OCI-LY7 (cell line): ENCODE measurements at regions not wholly inside any gene's neighbourhood (a gene's known extent, or its start where the extent isn't known, plus 50 kb on each side); places are given as distances from the start of the nearest gene placed in this dataset.

ENCODE experiments used
- BruUV-seq: library from RNA; stranded (reverse); fragments of 400-500 nt; replicated peaks from 2 replicates; lab custom pipeline; 2021; lab: Mats Ljungman, UMichigan
- CTCF ChIA-PET: fragments of 300-600 bp; sonication (Branson Sonifier 250); formaldehyde crosslinking; loops from one replicate; lab custom pipeline; 2022; ENCODE audit warnings: antibody characterized with exemption; ENCODE audit not compliant: unreplicated experiment; lab: Charles Lee
- POLR2A ChIA-PET: fragments of 300-600 bp; sonication (Branson Sonifier 250); formaldehyde crosslinking; loops from one replicate; lab custom pipeline; 2022; ENCODE audit warnings: antibody characterized with exemption; lab: Charles Lee
- DNase-seq: peaks from one replicate; pipeline ENCODE4 v3.0.0-alpha.2; 2015; ENCODE audit warnings: low spot score
- H2AFZ ChIP-seq: fragments of 200-600 bp; sonication (generic), shearing (Covaris generic); 2 replicates; pipeline ENCODE4 v1.6.1; 2014; ENCODE audit warnings: mild to moderate bottlenecking, antibody characterized with exemption, low read length, moderate library complexity
- H3K27ac ChIP-seq: fragments of 200-600 bp; sonication (generic); 2 replicates; pipeline ENCODE4 v1.5.1; 2014; ENCODE audit warnings: mixed run types, low read depth, mild to moderate bottlenecking, moderate library complexity, low read length, inconsistent platforms; ENCODE audit not compliant: poor library complexity, severe bottlenecking
- H3K36me3 ChIP-seq: fragments of 200-600 bp; sonication (generic); 2 replicates; pipeline ENCODE4 v1.6.1; 2014; ENCODE audit warnings: mild to moderate bottlenecking, antibody characterized with exemption, low read length, moderate library complexity, mixed read lengths; ENCODE audit not compliant: insufficient read depth
- H3K4me1 ChIP-seq: fragments of 200-600 bp; sonication (generic); 2 replicates; pipeline ENCODE4 v1.5.1; 2014; ENCODE audit warnings: mild to moderate bottlenecking, low read length; ENCODE audit not compliant: insufficient read depth, poor library complexity, severe bottlenecking
- H3K4me2 ChIP-seq: fragments of 200-600 bp; sonication (generic); 2 replicates; pipeline ENCODE4 v1.6.1; 2014; ENCODE audit warnings: mild to moderate bottlenecking, low read length
- H3K4me3 ChIP-seq: fragments of 200-600 bp; sonication (generic); 2 replicates; pipeline ENCODE4 v1.5.1; 2014; ENCODE audit warnings: mild to moderate bottlenecking, low read depth, low read length; ENCODE audit not compliant: poor library complexity, severe bottlenecking
- H3K79me2 ChIP-seq: fragments of 200-600 bp; sonication (generic); 2 replicates; pipeline ENCODE4 v1.6.1; 2016; ENCODE audit warnings: low read depth, mild to moderate bottlenecking, low read length, moderate library complexity, mixed read lengths; ENCODE audit not compliant: insufficient read depth
- H3K9me2 ChIP-seq: fragments of 200-600 bp; sonication (generic); 2 replicates; pipeline ENCODE4 v1.6.1; 2016; ENCODE audit warnings: mild to moderate bottlenecking, low read length, mixed read lengths; ENCODE audit not compliant: insufficient read depth
- H3K9me3 ChIP-seq: fragments of 200-600 bp; sonication (generic); 2 replicates; pipeline ENCODE4 v1.6.1; 2014; ENCODE audit warnings: mild to moderate bottlenecking, mixed run types, low read length, mixed read lengths
- H4K20me1 ChIP-seq: fragments of 200-600 bp; sonication (generic); 2 replicates; pipeline ENCODE4 v1.6.1; 2014; ENCODE audit warnings: mild to moderate bottlenecking, antibody characterized with exemption, low read length, moderate library complexity, mixed read lengths; ENCODE audit not compliant: insufficient read depth
- CTCF ChIP-seq: fragments of 200-600 bp; sonication (generic); conservative IDR thresholded peaks from 2 replicates; pipeline ENCODE4 v1.5.1; 2014; ENCODE audit warnings: mild to moderate bottlenecking, antibody characterized with exemption, low read length, moderate library complexity, mixed read lengths
- EZH2phosphoT487 ChIP-seq: fragments of 200-600 bp; sonication (generic); IDR thresholded peaks from 2 replicates; pipeline ENCODE4 v1.6.1; 2018; ENCODE audit warnings: low read depth, borderline replicate concordance, mild to moderate bottlenecking, mixed run types, antibody characterized with exemption, low read length, moderate library complexity, mixed read lengths
- intact Hi-C: fragments of 100-400 bp; cut with micrococcal nuclease; formaldehyde crosslinking; loops from one replicate; pipeline ENCODE4 v1.10.0; 2022; ENCODE audit not compliant: unreplicated experiment

GRCh38 chr3:107283948-107284347 lies 93.3 kb upstream of the CCDC54 start:
- intact Hi-C loops = no loop called here
- ChIA-PET POLR2A (interaction anchor here (0.6 to 1.9 kb wide), 6 partner anchors 9 to 128 kb away, joined by 3 to 8 read pairs (median 4); no protein-coding TSS in a partner anchor), CTCF (no interaction called here)
- Histone ChIP-seq H3K4me2 (no peak overlapping the region), H3K4me3 (no peak overlapping the region), H4K20me1 (no peaks in the 10 kb centered on the region), H3K9me2 (no peaks in the 10 kb centered on the region), H3K79me2 (no peaks in the 10 kb centered on the region), H2AFZ (no peak overlapping the region), H3K9me3 (no peaks in the 10 kb centered on the region), H3K36me3 (no peaks in the 10 kb centered on the region), H3K4me1 (no peaks in the 10 kb centered on the region), H3K27ac (no peak overlapping the region)
- no peak for TF ChIP-seq EZH2phosphoT487
- no peak for TF ChIP-seq CTCF
- no TSS peak for BruUV-seq
- DNase-seq = no peak

- no peak for TF ChIP-seq EZH2phosphoT487
- TF ChIP-seq CTCF = no peak
- H3K9me3 ChIP-seq = no peaks in the 10 kb centered on the region
- H3K79me2 ChIP-seq = no peaks in the 10 kb centered on the region
- H2AFZ ChIP-seq = no peak overlapping the region
- CTCF ChIA-PET = no interaction called here
- H3K36me3 ChIP-seq = no peaks in the 10 kb centered on the region
- no peak overlapping the region for H3K4me3 ChIP-seq
- H3K9me2 ChIP-seq = no peaks in the 10 kb centered on the region
- intact Hi-C loops = no loop called here
- no peak overlapping the region for H3K4me2 ChIP-seq
- no peaks in the 10 kb centered on the region for H4K20me1 ChIP-seq
- no peak for DNase-seq
- no TSS peak for BruUV-seq
- H3K27ac ChIP-seq = no peak overlapping the region
- no peaks in the 10 kb centered on the region for H3K4me1 ChIP-seq
- POLR2A ChIA-PET = interaction anchor here (0.5 to 1.9 kb wide), 9 partner anchors 9 to 128 kb away, joined by 3 to 8 read pairs (median 3); no protein-coding TSS in a partner anchor
Observed at GRCh38 chr3:107284612-107285011, 92.6 kb upstream of the CCDC54 start.

GRCh38 chr3:107285197-107285596 lies 92.0 kb upstream of the CCDC54 start:
- TF ChIP-seq CTCF (no peak), EZH2phosphoT487 (no peak)
- H3K4me2 ChIP-seq = no peak overlapping the region
- POLR2A ChIA-PET = interaction anchor here (0.5 to 1.9 kb wide), 6 partner anchors 10 to 127 kb away, joined by 3 to 8 read pairs (median 4); no protein-coding TSS in a partner anchor
- DNase-seq = no peak
- H3K79me2 ChIP-seq = no peaks in the 10 kb centered on the region
- no peaks in the 10 kb centered on the region for H3K9me3 ChIP-seq
- no peak overlapping the region for H3K27ac ChIP-seq
- CTCF ChIA-PET = no interaction called here
- H3K9me2 ChIP-seq = no peaks in the 10 kb centered on the region
- BruUV-seq = no TSS peak
- no peaks in the 10 kb centered on the region for H4K20me1 ChIP-seq
- intact Hi-C loops = no loop called here
- no peaks in the 10 kb centered on the region for H3K36me3 ChIP-seq
- H3K4me1 ChIP-seq = no peaks in the 10 kb centered on the region
- H2AFZ ChIP-seq = no peak overlapping the region
- no peak overlapping the region for H3K4me3 ChIP-seq
